ENCODE measurements at regions not wholly inside any gene's neighbourhood (a gene's known extent, or its start where the extent isn't known, plus 50 kb on each side); places are given as distances from the start of the nearest gene placed in this dataset.

GRCh38 chr7:25619963-25620799 lies 391.9 kb upstream of the NPVF start:
- DNase-seq (ENCODE audit: extremely low read depth, low read depth): no peak
- H3K4me3 ChIP-seq (replicated peaks; ENCODE audit: low read depth, low read length): no peak overlapping the region
- no peak for TF ChIP-seq CTCF (IDR thresholded peaks at IDR 0.05; ENCODE audit: low read depth, low read length, missing control alignments)

- TF ChIP-seq CTCF (IDR thresholded peaks at IDR 0.05; ENCODE audit: low read depth, low read length, missing control alignments): no peak
- H3K4me3 ChIP-seq (replicated peaks; ENCODE audit: low read depth, low read length): no peak overlapping the region
- no peak for DNase-seq (ENCODE audit: extremely low read depth, low read depth)
These were observed 393.7 kb upstream of the NPVF start for GRCh38 chr7:25621993-25622392.

GRCh38 chr7:25622695-25623094 lies 394.4 kb upstream of the NPVF start:
- DNase-seq (ENCODE audit: extremely low read depth, low read depth): no peak
- no peak overlapping the region for H3K4me3 ChIP-seq (replicated peaks; ENCODE audit: low read depth, low read length)
- TF ChIP-seq CTCF (IDR thresholded peaks at IDR 0.05; ENCODE audit: low read depth, low read length, missing control alignments): no peak

GRCh38 chr7:25624051-25624450 lies 395.8 kb upstream of the NPVF start:
- no peak overlapping the region for H3K4me3 ChIP-seq (replicated peaks; ENCODE audit: low read depth, low read length)
- TF ChIP-seq CTCF (IDR thresholded peaks at IDR 0.05; ENCODE audit: low read depth, low read length, missing control alignments): no peak
- DNase-seq (ENCODE audit: extremely low read depth, low read depth): no peak

GRCh38 chr7:25624833-25625232 lies 396.5 kb upstream of the NPVF start:
- no peak for DNase-seq (ENCODE audit: extremely low read depth, low read depth)
- no peak overlapping the region for H3K4me3 ChIP-seq (replicated peaks; ENCODE audit: low read depth, low read length)
- TF ChIP-seq CTCF (IDR thresholded peaks at IDR 0.05; ENCODE audit: low read depth, low read length, missing control alignments): no peak

- no peak overlapping the region for H3K4me3 ChIP-seq (replicated peaks; ENCODE audit: low read depth, low read length)
- TF ChIP-seq CTCF (IDR thresholded peaks at IDR 0.05; ENCODE audit: low read depth, low read length, missing control alignments): no peak
- no peak for DNase-seq (ENCODE audit: extremely low read depth, low read depth)
These were observed 397.2 kb upstream of the NPVF start for GRCh38 chr7:25625306-25625992.
